H1 (cell line): ENCODE measurements at regions not wholly inside any gene's neighbourhood (a gene's known extent, or its start where the extent isn't known, plus 50 kb on each side); places are given as distances from the start of the nearest gene placed in this dataset.

Experiments
- BACH1 ChIP-seq: IDR thresholded peaks from 2 replicates; pipeline ENCODE4 v1.6.1; 2012; ENCODE audit warnings: low read length, improper control_type of control experiment
- JUN ChIP-seq: IDR thresholded peaks from 2 replicates; pipeline ENCODE4 v1.6.1; 2011; ENCODE audit warnings: low read depth, mild to moderate bottlenecking, improper control_type of control experiment, low read length
- PHF8 ChIP-seq: fragments of 200-600 bp; sonication (generic); conservative IDR thresholded peaks from 2 replicates; pipeline ENCODE4 v1.7.1; 2012; ENCODE audit warnings: low read depth, mild to moderate bottlenecking, inconsistent platforms, low read length, moderate library complexity
- ZNF274 ChIP-seq: IDR thresholded peaks from 2 replicates; pipeline ENCODE4 v1.7.0; 2012; ENCODE audit warnings: low read length, borderline replicate concordance; ENCODE audit errors: extremely low read depth

- TF ChIP-seq BACH1 (no peak), PHF8 (no peak), JUN (no peak), ZNF274 (no peak)
These were observed 858.0 kb downstream of the USP25 start (continued) for GRCh38 chr21:16587681-16588375.
